PC-3 (cell line): ENCODE measurements at regions not wholly inside any gene's neighbourhood (a gene's known extent, or its start where the extent isn't known, plus 50 kb on each side); places are given as distances from the start of the nearest gene placed in this dataset.

ENCODE experiments used
- EZH2 ChIP-seq: fragments of 300-600 bp; sonication (generic); IDR thresholded peaks from one replicate; pipeline ENCODE4 v1.6.1; 2017; ENCODE audit warnings: antibody characterized with exemption, mild to moderate bottlenecking, low read length; ENCODE audit not compliant: unreplicated experiment
- TF ChIP-seq, protein P1 (sequence below): fragments of 300-600 bp; sonication (generic); conservative IDR thresholded peaks from 2 replicates; pipeline ENCODE4 v1.5.1; 2017; ENCODE audit warnings: antibody characterized with exemption, low read depth, mild to moderate bottlenecking, low read length

DNA sequence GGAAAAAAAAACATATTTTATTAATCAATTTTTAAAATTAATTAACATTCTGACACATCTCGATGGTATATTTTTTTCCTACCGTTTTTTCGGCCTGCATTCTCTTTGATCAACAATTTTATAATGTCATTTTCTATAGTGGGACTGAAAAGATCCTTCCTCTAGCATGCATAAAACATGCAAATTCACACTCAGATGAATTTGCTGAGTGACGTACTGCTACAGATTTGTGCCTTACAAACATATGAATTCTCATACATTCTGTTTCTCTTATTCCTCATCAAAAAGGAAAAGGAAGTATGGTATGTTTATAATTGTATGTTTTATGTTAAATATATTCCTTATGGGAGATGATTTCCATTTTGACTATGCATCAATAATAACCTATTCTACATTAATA, 458.2 kb downstream of the TSHZ3 start:
- TF ChIP-seq, protein P1, sequence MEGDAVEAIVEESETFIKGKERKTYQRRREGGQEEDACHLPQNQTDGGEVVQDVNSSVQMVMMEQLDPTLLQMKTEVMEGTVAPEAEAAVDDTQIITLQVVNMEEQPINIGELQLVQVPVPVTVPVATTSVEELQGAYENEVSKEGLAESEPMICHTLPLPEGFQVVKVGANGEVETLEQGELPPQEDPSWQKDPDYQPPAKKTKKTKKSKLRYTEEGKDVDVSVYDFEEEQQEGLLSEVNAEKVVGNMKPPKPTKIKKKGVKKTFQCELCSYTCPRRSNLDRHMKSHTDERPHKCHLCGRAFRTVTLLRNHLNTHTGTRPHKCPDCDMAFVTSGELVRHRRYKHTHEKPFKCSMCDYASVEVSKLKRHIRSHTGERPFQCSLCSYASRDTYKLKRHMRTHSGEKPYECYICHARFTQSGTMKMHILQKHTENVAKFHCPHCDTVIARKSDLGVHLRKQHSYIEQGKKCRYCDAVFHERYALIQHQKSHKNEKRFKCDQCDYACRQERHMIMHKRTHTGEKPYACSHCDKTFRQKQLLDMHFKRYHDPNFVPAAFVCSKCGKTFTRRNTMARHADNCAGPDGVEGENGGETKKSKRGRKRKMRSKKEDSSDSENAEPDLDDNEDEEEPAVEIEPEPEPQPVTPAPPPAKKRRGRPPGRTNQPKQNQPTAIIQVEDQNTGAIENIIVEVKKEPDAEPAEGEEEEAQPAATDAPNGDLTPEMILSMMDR, result no peak
- TF ChIP-seq EZH2, result no peak
